AG08396 (cell line): ENCODE measurements at regions not wholly inside any gene's neighbourhood (a gene's known extent, or its start where the extent isn't known, plus 50 kb on each side); places are given as distances from the start of the nearest gene placed in this dataset.

Experiments used
- DNase-seq: peaks from one replicate; pipeline ENCODE4 v3.0.0; 2012; ENCODE audit warnings: low spot score, mixed read lengths

DNA sequence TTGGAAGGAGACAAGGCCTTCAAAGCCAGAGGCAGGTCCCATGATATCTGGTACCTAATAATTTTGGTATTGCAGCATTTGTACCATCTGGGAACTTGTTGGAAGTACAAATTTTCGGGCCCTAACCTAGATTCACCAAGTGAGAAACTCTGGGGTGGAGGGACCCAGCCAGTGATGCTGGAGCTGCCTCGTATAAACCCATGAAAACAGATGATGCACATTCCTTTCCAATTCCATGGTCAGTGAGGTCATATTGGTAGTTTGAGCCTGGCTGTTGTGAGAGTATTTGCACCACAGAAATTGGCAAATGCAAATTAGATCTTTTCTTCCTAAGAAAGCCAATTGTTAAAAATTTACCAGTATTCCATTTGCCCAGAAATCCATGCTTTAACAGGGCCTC, 269.6 kb upstream of the PLXNA2 start:
- no peak for DNase-seq

DNA sequence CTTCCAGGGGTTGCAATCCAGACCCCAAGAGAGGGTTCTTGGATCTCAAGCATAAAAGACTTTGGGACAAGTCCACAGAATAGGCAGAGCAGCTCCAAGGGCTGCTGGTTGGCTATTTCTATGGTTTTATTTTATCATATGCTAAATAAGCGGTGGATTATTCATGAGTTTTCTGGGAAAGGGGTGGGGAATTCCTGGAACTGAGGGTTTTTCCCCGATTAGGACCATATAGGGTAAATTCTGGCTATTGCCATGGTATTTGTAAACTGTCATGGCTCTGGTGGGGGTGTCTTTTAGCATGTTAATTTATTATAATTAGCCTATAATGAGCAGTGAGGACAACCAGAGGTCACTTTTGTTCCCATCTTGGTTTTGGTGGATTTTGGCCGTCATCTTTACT, 270.9 kb upstream of the PLXNA2 start:
- no peak for DNase-seq

DNA sequence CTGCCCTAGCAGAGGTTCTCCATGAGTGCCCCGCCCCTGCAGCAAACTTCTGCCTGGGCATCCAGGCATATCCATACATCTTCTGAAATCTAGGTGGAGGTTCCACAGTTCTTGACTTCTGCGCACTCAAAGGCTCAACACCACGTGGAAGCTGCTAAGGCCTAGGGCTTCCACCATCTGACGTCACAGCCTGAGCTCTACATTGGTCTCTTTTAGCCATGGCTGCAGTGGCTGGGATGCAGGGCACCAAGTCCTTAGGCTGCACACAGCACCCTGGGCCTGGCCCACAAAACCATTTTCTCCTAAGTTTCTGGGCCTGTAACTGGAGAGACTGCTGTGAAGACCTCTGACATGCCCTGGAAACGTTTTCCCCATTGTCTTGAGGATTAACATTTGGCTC, 272.6 kb upstream of the PLXNA2 start:
- no peak for DNase-seq

DNA sequence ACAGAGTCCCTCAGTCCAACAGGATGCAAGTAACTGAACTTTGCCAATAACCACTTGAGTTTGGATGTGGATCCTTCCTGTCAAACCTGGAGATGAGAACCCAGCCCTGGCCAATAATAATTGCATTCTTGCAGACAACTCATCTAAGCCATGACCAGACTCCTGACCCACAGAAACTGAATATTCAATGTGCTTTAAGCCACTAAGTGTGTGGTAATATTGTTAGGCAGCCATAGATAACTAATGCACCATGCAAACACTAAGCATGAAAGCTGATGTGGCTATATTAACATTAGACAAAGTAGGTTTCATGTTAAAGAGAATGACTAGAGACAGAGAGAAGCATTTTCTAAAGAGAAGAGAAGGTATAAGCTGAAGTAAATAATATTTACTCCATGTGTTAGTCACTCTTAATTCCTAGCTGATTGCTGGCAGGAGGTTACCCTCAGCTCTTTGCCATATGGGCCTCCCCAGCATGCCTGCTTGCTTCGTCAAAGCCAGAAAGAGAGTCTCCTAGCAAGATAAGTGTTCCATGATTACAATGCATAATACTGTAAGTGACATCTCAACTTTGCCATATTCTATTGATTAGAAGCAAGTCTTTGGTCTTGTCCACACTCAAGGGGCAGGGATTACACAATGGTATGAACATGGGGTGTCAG, 276.4 kb upstream of the PLXNA2 start:
- DNase-seq: no peak

DNA sequence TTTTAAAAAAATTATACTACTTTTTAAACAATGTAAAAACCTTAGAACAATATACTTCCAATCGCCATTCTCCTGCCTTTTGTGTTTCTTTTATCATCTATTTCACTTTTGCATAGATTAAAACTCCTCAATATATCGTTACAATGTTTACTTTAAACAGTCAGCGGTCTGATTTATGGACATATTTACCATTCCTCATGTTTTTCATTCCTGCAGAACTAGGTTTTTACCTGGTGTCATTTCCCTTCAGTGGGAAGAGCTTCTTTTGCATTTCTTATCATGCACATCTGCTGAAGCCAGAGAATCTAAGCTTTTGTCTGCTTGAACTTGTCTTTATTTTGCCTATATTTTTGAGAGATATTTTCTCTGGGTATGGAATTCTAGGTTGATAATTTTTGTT, 277.4 kb upstream of the PLXNA2 start:
- no peak for DNase-seq

DNA sequence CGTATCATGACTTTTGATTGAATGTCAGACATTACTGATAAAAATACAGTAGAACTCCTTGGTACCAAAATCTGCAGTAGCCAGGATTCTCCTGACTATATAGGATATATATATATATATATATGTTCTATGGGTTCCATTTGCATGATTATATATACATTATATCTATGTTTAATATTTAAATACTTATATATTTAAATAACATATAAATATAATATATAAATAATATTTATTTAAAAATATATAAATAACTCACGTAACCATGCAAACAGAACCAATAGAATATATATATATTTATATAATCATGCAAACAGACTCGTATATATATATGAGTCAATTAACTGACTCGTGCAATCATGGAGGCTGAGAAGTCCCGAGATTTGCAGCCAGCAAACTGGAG, 278.8 kb upstream of the PLXNA2 start:
- no peak for DNase-seq

DNA sequence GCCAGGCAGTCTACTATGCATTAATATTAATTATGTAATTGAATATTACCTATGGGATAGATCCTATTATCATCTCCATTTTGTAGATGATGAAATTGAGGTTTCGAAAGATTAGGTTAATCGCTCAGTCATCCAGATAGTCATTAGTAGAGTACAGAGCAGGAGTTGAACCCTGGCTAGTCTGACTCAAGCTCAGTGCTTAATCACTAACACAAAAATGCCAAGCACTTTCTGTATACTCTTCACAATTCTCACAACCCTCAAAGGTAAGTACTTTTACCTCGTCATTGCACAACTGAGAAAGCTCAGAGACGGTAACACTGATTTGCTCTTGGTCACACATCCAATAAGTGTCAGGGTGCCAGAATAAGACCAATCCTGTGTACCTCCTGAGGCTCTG, 280.2 kb upstream of the PLXNA2 start:
- DNase-seq: no peak

DNA sequence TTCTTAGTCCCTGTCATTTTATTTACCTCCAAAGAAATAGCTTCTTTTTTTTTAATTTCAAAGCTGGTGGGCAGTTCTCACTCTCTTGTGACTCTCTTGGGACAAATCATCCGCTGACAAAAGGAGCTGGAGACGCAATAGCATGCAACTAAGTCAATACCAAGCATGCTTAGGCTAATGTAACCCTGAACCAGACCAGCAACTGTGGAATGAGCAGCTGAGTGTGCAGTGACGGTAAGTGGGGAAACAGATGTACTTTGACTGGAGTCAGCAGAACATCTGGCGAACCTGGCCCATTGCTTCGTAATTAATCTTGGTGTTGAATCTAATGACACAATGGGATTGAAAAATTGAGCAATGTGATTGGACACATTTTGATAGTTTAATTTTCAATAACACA, 280.7 kb upstream of the PLXNA2 start:
- no peak for DNase-seq

DNA sequence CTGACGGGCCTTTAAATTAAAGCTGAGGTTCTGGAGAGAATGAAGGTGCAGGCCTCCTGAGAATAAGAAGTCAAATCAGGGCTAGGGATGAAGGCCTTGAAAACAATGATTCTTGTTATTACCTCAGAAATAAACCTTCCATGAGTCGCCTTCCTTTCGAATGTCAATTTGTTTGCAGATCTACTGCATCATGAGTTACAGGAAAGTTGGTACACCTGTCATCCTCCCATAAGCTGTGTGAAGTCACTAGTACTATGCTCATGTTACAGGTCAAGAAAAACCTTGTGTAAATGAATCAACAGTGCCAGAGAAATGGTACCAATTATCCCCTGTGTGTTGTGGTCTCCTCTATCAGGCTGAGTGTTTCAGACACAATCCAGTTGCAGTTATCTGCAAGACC, 281.2 kb upstream of the PLXNA2 start:
- DNase-seq: no peak

DNA sequence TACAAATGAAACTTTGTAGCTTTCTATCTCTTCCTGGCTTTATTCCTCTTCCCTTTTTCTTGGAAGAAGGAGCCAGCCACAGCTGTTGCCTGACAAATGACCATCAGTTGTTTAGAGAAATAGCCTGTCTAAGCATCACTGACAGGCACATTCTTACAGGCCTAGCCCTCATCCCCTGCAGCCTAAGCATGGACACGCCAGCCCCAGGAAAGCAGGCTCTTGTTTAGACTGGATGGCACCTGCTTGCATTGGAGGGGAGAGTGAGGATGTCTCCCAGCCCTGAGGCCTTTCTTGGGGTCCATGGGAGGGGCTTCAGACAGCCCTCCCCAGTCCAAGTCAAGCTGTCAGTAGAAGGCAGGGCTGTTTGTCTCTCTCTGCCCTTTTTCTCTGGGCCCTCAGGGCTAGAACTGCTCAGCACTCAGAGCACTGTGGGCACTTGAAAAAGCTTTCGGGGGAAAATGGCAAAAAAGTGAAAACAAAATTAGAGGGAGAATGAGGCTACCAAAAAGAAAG, 282.5 kb upstream of the PLXNA2 start:
- no peak for DNase-seq

DNA sequence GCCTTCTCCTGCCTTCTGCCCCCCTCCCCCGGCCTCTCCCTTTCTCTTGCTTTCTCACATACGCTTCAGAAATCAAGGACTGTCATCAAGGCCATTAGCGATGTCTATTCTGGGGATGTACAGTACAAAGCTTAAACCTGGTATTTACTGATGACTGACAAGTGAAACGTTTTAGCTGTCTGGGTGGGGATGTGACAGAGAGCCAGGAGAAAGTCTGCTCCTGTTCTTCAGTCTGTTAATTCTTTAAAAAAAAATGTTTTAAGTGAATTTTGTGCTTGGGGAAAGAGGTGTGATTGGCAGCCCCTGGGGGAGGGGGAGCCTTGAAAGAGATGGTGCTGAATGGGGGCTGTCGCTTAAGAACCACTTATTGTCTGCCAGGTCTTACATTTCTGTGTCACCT, 283.0 kb upstream of the PLXNA2 start:
- DNase-seq: no peak

DNA sequence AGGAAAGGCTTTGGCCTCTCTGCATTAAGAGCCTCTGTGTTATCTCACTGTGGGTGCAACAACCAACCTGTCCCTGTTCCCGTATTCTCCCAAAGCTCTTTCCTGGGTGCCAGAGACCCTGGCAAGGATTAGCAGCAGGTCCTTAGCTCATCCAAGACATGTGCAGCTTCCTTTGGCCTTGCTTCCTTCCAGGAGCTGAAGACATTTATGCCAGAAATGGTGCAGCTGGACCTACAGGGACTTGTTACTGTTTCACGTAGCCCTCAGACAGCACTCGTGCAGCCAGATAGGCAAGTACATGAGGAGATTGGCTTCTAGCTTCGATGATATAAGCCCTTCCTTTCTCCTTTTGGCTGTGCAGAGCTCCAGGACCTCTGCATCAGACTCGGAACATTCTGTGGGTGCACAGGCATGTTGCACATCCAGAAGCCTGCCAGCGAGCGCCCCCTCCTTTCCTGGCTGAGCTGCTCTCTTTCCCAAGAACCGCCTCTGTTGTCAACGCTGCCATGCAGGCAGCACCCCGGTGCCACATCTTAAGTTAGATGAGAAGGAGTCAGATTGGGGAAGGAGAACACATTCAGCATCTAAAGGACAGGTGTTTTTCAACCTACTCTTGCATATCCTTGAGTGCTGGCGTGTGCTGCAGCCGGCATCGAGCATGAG, 284.5 kb upstream of the PLXNA2 start:
- no peak for DNase-seq

DNA sequence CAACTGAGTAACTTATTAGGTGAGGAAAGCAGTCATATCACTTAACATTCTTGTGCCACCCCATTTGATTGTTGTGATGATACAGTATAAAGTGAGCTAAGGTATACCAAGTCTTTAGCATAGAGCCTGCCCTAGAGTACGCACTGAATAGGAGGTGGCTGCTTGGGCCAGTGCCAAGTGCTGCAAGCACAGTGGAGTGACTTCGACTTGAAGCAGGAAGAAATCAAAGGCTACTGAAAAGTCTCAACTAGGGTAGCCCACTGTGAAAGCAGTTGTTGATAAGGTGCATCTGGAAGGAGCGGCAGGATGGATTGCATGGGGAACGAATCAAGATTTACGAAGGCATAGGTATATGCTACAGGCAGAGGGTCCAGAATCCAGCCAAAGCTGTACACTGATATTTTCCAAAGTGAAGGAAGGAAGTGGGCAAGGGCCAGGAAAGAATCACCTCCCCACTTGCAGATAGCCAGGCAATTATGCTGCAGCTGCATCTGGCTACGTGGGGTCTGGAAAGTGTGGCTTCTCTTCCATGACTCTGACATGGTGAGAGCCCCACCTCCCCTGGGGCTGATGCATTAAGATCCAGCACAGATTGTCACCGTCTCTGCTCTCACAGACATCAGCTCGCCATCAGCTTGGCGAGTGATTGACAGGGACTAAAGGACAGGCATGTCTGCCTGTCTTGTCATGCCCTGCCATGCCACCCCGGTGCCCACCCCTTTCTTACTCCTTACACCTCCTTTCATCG, 287.0 kb upstream of the PLXNA2 start:
- DNase-seq: no peak

DNA sequence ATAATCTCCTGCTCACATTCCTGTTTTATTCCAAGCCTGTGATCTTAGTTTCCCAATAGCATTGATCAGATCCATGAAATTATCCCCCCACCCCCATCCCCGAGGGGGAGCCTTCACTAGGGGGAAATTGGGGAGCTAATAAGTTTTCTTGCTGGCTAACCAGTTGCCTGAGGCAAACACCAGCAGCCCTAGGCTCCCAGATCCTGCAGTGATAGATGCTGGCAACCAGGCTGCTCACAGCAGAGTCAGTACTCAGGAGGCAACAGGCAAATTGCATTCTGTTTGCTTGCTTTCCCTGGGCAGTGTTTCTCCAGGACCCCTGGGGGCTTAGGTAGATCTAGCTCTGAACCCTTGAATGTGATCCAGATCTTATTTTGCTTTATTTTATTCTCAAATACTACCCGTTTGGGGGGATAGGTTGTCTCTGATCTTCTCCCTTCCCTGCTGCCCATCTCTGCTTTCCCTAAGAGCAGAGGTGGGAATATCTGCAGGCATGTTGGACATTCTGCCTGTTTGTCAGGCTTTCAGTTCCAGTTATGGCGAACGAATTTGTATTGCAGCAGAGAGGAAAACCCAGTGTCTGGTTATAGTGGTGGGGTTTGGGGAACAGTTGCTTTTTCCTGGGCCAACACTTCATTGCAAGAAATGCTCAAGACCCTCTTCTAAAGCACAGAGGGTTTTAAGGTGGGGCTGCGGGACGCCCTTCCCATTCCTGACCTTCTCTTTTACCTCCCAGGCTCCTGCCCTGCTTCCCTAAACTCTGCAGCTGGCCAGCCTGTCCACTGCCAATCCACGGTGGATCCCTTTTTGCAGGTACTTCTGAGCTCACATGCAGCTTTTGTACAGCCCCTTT, 289.8 kb upstream of the PLXNA2 start:
- no peak for DNase-seq

DNA sequence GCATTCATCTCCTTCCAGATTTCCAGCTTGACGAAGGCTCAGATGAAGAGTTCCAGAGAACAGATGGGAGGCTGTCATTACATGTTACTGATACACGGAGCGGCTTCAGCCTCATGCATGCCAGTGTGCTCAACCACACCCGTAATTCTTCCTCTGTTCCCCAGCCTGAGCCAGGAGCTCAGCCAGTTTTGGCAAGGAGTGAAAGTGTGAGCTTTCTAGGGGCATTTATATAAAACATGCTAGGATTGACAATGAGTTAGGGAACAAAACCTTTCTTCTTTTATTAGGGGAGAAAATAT, 290.4 kb upstream of the PLXNA2 start:
- DNase-seq: no peak

DNA sequence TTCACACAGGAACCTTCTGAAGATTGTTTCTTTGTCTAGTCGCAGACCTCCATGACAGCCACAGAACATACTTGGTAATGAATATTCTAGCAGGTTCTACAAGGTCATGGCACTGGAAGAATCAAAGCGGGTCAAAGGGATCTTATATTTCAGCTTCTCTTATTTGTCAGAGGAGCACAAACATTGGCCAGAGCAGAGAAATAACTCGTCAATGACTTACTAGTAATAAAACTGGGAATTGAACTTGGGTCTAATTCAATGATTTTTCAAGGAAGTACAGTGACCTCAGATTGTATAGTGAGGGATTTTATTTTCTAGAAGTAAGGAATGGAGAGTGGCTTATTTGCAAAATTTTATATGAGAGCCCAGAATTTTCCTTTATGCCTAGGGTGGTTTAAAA, 290.8 kb upstream of the PLXNA2 start:
- no peak for DNase-seq

DNA sequence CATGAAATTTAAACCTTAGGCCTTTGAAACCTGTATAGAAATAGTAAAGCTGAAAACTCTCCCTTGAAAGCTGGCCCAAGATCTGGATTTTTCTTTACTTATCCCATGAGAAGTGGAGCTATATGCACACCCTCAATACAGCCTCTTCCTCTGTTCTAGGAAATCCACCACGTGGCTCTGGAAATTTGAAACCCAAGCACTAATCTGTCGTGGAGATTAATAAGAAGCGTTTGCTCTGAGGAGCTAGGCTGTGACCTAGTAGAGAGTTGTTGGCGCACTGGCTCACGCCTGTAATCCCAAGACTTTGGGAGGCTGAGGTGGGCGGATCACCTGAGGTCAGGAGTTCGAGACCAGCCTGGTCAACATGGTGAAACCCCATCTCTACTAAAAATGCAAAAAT, 291.3 kb upstream of the PLXNA2 start:
- DNase-seq: no peak

DNA sequence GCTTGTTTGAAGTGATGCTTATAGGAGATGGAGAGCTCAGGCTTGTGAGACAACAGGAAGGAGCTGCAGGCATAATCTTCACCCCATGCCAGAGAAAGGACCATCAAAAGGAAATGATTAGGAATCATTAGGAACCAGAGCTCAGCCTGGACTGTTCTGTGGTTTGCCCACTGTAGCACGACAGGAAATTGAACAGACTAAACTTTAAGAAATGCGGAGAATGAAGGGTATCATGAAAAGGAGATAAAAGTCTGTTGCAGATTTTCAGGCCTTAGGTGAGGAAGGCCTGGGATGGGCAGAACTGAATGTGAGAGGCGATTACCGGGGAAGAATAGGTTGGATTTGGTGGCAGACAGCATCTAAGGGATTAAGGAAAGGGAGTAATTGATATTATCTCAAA, 292.0 kb upstream of the PLXNA2 start:
- no peak for DNase-seq

DNA sequence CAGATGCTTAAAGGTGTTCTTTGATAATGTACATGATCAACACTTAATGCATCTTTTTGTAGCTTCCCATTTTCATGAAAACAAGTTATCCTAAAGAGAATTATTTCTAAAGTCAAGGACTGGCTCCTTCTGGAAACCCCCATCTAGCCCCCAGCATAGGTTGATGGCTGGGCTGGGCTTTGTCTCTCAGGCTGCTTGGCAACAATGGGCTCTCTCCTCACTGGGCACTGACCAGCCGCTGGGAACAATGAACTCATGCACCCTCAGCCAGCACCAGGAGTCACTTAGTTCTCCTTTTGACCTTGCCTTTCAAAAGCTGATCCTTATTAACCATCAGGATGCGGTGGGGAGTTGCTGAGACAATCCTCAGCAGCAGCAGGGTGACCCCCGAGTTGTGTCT, 293.0 kb upstream of the PLXNA2 start:
- DNase-seq: no peak

DNA sequence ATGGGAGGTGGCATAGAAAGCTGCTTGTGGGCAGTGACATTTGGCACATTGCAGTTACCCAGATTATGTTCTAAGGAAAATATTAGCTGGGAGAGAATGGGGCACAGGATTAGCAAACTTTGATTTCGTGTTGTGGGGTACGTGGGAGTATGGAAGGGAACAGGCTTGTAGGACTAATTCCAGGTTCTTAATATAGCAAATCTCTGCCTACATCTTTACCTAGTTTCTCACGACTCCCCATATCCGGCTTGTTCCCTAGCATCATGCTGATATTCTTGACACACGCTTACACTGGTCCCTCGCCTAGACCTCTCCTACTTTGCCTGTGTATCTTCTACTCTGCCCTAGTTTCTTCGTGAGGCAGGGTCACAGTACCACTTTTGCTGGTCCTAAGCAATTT, 293.9 kb upstream of the PLXNA2 start:
- DNase-seq: no peak

DNA sequence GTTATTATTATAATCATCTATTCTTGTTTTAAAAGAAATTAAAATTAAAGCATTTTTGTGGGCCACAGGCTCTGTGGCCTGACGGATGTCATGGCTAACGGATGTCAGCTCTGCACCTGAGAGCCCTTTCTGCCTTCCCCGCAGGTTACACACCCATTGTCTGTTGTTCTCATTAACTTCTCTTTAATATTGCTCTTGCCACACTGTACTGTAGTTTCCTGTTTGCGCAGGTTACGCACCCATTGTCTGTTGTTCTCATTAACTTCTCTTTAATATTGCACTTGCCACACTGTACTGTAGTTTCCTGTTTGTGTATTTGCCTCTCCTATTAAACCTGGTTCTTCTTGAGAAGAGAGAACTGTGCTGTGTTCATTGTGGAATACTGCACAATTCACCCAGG, 294.4 kb upstream of the PLXNA2 start:
- no peak for DNase-seq

DNA sequence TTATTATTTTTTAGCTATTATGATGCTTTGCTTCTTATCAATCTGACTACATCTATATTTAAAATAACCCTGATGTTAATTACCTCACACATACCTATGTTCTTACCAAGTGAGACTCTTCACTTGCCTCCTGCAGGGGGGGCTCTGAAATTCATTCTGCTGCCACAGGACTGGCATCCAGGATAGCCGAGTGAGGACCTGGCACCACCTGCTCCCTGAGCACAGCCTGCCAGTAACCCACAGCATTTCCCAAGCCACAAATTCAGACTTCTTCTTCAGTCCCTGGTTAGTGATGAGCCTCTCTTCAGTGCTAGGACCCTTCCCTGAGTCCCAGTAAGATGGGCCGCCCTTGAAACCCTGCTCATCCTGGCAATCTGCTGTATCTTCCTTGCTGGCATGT, 296.5 kb upstream of the PLXNA2 start:
- DNase-seq: no peak
